ENCODE measurements at regions not wholly inside any gene's neighbourhood (a gene's known extent, or its start where the extent isn't known, plus 50 kb on each side); places are given as distances from the start of the nearest gene placed in this dataset.

- TF ChIP-seq CTCF (IDR thresholded peaks at IDR 0.05) (peak in 3 of 6 experiments; percentile 28 to 57 (median 47)), POLR2A (IDR thresholded peaks at IDR 0.05) (no peak)
These were observed 608.4 kb downstream of the EPHA7 start for GRCh38 chr6:92810913-92811312.

Data from thyroid gland (tissue), 4 donors.